MCF 10A (cell line): ENCODE measurements at regions not wholly inside any gene's neighbourhood (a gene's known extent, or its start where the extent isn't known, plus 50 kb on each side); places are given as distances from the start of the nearest gene placed in this dataset.

Source experiments
- BruUV-seq: library from RNA; stranded (reverse); fragments of 400-500 nt; replicated peaks from 2 replicates; lab custom pipeline; 2021; lab: Mats Ljungman, UMichigan
- CTCF ChIA-PET: fragments of 300-600 bp; sonication (Branson Sonifier 250); formaldehyde crosslinking; extraction: SDS; loops from one replicate; lab custom pipeline; 2021; ENCODE audit warnings: antibody characterized with exemption, inconsistent platforms; lab: Yijun Ruan, JAX
- POLR2A ChIA-PET: fragments of 300-600, 350-650 bp; sonication (Branson Sonifier 250); formaldehyde crosslinking; extraction: SDS; loops from one replicate; lab custom pipeline; 2020; ENCODE audit warnings: antibody characterized with exemption, inconsistent platforms; lab: Yijun Ruan, JAX
- DNase-seq: peaks from one replicate; pipeline ENCODE4 v3.0.0-alpha.2; 2018; ENCODE audit not compliant: unreplicated experiment
- H3K27ac Mint-ChIP-seq: one replicate; pipeline ENCODE4 v1.8.0; 2022; ENCODE audit warnings: mild to moderate bottlenecking, low read depth, mixed read lengths; ENCODE audit not compliant: unreplicated experiment
- H3K27me3 Mint-ChIP-seq: one replicate; pipeline ENCODE4 v1.8.0; 2022; ENCODE audit warnings: mixed read lengths; ENCODE audit not compliant: insufficient read depth, unreplicated experiment
- H3K36me3 Mint-ChIP-seq: one replicate; pipeline ENCODE4 v1.8.0; 2022; ENCODE audit warnings: mild to moderate bottlenecking, moderate library complexity, mixed read lengths; ENCODE audit not compliant: insufficient read depth, unreplicated experiment
- H3K4me1 Mint-ChIP-seq: one replicate; pipeline ENCODE4 v1.8.0; 2022; ENCODE audit warnings: mixed read lengths; ENCODE audit not compliant: insufficient read depth, unreplicated experiment
- H3K4me3 Mint-ChIP-seq: one replicate; pipeline ENCODE4 v1.8.0; 2022; ENCODE audit warnings: mild to moderate bottlenecking, moderate library complexity, mixed read lengths; ENCODE audit not compliant: unreplicated experiment
- H3K9me3 Mint-ChIP-seq: one replicate; pipeline ENCODE4 v1.8.0; 2022; ENCODE audit warnings: mixed read lengths; ENCODE audit not compliant: unreplicated experiment
- intact Hi-C: fragments of 100-400 bp; cut with micrococcal nuclease; formaldehyde crosslinking; loops from 2 replicates; pipeline ENCODE4 v1.14.1; 2022
- TF ChIP-seq, protein P1 (sequence below): fragments of 200-600 bp; IDR thresholded peaks from one replicate; pipeline ENCODE4 v1.8.0; 2022; ENCODE audit warnings: antibody characterized with exemption, mild to moderate bottlenecking; ENCODE audit not compliant: unreplicated experiment

DNA sequence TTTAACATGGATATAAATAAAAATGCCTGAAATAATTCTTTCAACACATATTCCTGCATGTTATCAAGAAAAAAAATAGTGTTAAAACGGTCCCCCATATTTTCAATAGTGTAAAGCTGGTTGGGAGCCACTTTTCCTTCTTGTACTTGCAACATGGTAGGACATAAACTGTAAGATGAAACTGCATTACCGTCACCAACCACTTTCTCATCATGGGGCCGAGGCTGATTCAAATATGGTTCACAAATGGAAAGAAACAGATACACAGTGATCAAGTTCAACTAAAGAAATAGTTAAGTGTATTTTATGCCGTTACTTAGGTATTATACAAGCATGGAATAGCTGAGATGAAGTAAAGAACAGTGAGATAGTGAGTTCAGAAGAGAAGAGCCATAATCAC is 360.7 kb downstream of the ZEB2 start:
- Mint-ChIP-seq H3K27me3 (no peaks in the 10 kb centered on the region), H3K27ac (no peak overlapping the region), H3K4me1 (peaks cover 5% of the 10 kb centered on the region), H3K4me3 (no peak overlapping the region), H3K36me3 (no peaks in the 10 kb centered on the region), H3K9me3 (no peaks in the 10 kb centered on the region)
- ChIA-PET POLR2A (no interaction called here), CTCF (no interaction called here)
- BruUV-seq: no TSS peak
- no peak for DNase-seq
- TF ChIP-seq, protein P1, sequence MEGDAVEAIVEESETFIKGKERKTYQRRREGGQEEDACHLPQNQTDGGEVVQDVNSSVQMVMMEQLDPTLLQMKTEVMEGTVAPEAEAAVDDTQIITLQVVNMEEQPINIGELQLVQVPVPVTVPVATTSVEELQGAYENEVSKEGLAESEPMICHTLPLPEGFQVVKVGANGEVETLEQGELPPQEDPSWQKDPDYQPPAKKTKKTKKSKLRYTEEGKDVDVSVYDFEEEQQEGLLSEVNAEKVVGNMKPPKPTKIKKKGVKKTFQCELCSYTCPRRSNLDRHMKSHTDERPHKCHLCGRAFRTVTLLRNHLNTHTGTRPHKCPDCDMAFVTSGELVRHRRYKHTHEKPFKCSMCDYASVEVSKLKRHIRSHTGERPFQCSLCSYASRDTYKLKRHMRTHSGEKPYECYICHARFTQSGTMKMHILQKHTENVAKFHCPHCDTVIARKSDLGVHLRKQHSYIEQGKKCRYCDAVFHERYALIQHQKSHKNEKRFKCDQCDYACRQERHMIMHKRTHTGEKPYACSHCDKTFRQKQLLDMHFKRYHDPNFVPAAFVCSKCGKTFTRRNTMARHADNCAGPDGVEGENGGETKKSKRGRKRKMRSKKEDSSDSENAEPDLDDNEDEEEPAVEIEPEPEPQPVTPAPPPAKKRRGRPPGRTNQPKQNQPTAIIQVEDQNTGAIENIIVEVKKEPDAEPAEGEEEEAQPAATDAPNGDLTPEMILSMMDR: no peak
- intact Hi-C loops: no loop called here

DNA sequence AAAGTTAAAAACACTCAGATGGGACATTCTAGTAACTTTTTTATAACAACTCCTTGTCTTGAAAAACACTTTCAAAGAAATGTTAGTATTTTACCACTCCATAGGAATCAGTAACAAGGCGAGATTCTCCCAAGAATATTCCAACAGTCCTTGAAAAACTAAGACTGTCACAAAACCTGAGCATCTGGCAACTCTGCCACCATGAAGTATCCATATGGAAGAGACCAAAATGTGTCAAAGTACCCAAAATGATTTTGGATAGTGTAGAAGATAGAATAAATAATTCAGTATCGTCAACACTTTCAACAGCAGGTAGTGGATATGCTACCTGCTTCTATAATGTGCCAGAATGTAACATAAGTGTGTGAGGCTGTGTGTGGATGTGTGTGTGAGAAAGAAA is 361.8 kb downstream of the ZEB2 start:
- BruUV-seq: no TSS peak
- DNase-seq: no peak
- TF ChIP-seq, protein P1: no peak
- Mint-ChIP-seq H3K4me3 (no peak overlapping the region), H3K27ac (no peak overlapping the region), H3K4me1 (peaks cover 5% of the 10 kb centered on the region), H3K27me3 (no peaks in the 10 kb centered on the region), H3K9me3 (no peaks in the 10 kb centered on the region), H3K36me3 (no peaks in the 10 kb centered on the region)
- intact Hi-C loops: no loop called here
- ChIA-PET POLR2A (no interaction called here), CTCF (no interaction called here)

DNA sequence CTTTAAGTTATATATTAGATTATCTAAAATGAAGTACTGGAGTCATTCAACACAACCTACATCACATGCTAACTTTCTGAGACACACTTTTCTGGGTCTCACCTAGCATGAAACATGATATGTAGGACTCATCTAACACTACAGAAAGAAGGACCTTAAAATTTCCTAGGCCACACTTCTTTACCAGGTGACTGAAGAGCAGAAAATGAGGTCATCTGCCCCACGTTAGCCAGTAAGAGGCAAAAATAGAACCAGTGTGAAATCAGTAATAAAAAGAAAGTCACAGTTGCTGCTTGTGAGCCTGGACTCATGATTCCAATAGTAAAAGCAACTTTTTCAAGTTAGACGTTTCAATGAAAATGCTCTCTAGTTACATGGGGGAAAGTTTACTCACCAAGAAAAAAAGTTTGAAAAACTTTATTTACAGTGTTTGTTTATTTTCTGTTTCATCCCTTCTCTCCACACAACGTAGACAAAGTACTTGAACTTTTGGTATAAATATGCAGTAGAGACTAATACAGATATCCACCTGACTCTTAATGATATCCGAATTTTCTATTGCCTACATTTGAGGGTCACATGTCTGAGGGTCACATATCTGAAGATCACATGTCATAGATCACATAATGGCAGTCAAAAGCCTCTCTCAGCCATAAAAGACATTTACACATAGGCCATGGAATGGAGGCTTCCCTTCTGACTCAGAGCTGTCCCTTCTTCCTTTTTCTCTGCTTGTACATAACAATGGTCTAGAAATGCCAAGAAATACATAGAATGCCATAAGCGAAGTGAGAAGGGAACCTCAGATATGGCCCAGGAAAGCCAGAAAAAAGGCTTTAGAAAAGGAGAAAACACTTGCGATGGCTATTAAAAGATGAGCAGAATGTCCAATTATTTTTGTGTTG is 362.9 kb downstream of the ZEB2 start:
- intact Hi-C loops: no loop called here
- no peaks in the 10 kb centered on the region for H3K27me3 Mint-ChIP-seq
- no peak overlapping the region for H3K4me3 Mint-ChIP-seq
- BruUV-seq: no TSS peak
- no peaks in the 10 kb centered on the region for H3K9me3 Mint-ChIP-seq
- ChIA-PET CTCF (interaction anchor here (0.6 kb wide), 1 partner anchor 897 kb away, joined by 3 read pairs; no protein-coding TSS in a partner anchor), POLR2A (no interaction called here)
- H3K27ac Mint-ChIP-seq: no peak overlapping the region
- H3K4me1 Mint-ChIP-seq: peaks cover 5% of the 10 kb centered on the region
- DNase-seq: no peak
- TF ChIP-seq, protein P1: no peak
- no peaks in the 10 kb centered on the region for H3K36me3 Mint-ChIP-seq

DNA sequence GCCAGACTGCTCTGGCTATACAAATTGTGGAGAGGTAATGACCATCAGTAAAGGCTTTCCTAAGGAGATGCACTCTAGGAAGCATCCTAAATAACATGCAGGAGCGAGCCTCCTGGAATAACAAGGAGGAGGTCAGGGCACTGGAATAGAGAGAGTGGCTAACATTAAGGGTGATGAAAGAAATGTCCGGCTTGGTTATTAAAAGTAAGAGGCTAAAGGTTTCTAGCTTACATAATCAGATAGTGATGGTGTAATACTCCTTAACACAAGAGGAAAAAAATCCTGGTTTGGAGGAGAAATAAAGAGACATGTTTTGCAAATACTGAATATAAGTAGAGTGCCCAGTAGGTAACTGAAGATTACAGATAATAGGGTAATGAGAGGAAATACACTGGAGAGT is 365.7 kb downstream of the ZEB2 start:
- TF ChIP-seq, protein P1: no peak
- ChIA-PET CTCF (interaction anchor here (1.1 kb wide), 1 partner anchor 12 kb away, joined by 3 read pairs; no protein-coding TSS in a partner anchor), POLR2A (no interaction called here)
- H3K4me3 Mint-ChIP-seq: no peak overlapping the region
- H3K27ac Mint-ChIP-seq: no peak overlapping the region
- DNase-seq: no peak
- peaks cover 5% of the 10 kb centered on the region for H3K4me1 Mint-ChIP-seq
- intact Hi-C loops: no loop called here
- BruUV-seq: no TSS peak
- H3K9me3 Mint-ChIP-seq: no peaks in the 10 kb centered on the region
- no peaks in the 10 kb centered on the region for H3K27me3 Mint-ChIP-seq
- no peaks in the 10 kb centered on the region for H3K36me3 Mint-ChIP-seq
